IMR-90 (cell line): ENCODE measurements at regions not wholly inside any gene's neighbourhood (a gene's known extent, or its start where the extent isn't known, plus 50 kb on each side); places are given as distances from the start of the nearest gene placed in this dataset.

Experiments used
- ATAC-seq: fragments of 200-7000 bp; cut with Tn5 transposase; 2 replicates; pipeline ENCODE4 v1.9.1; 2020; ENCODE audit warnings: low read depth, mild to moderate bottlenecking, moderate library complexity
- BruUV-seq: library from RNA; stranded (reverse); fragments of 400-500 nt; replicated peaks from 2 replicates; lab custom pipeline; 2021; lab: Mats Ljungman, UMichigan
- CTCF ChIA-PET: fragments of 300-600 bp; formaldehyde crosslinking; extraction: SDS; loops from one replicate; lab custom pipeline; 2021; ENCODE audit warnings: antibody characterized with exemption; lab: Yijun Ruan, JAX
- POLR2A ChIA-PET: fragments of 300-600 bp; sonication (Branson Sonifier 250); formaldehyde crosslinking; loops from one replicate; lab custom pipeline; 2022; ENCODE audit warnings: antibody characterized with exemption; ENCODE audit not compliant: unreplicated experiment; lab: Charles Lee
- DNase-seq: peaks from one replicate; pipeline ENCODE4 v3.0.0; 2013
- H2AFZ ChIP-seq: replicated peaks from 2 replicates; pipeline ENCODE3; 2013; ENCODE audit warnings: low read length, mild to moderate bottlenecking; ENCODE audit not compliant: poor library complexity
- H2AK5ac ChIP-seq: 2 replicates; pipeline ENCODE4 v1.6.1; 2013; ENCODE audit warnings: low read depth, low read length, inconsistent platforms
- H2AK9ac ChIP-seq: replicated peaks from 2 replicates; pipeline ENCODE3; 2013; ENCODE audit warnings: mild to moderate bottlenecking, low read depth, low read length, moderate library complexity; ENCODE audit not compliant: poor library complexity
- H2BK120ac ChIP-seq: 2 replicates; pipeline ENCODE4 v1.6.1; 2013; ENCODE audit warnings: low read depth, low read length, inconsistent platforms
- H2BK15ac ChIP-seq: 3 replicates; pipeline ENCODE4 v1.6.1; 2013; ENCODE audit warnings: low read depth, low read length, inconsistent platforms
- H2BK20ac ChIP-seq: 2 replicates; pipeline ENCODE4 v1.6.1; 2013; ENCODE audit warnings: low read depth, mild to moderate bottlenecking, inconsistent platforms, low read length, moderate library complexity
- H2BK5ac ChIP-seq: 2 replicates; pipeline ENCODE4 v1.6.1; 2013; ENCODE audit warnings: mild to moderate bottlenecking, low read depth, low read length, inconsistent platforms; ENCODE audit not compliant: poor library complexity, severe bottlenecking
- H3K14ac ChIP-seq: replicated peaks from 2 replicates; pipeline ENCODE4 v1.6.1; 2013; ENCODE audit warnings: low read depth, low read length, inconsistent platforms
- H3K18ac ChIP-seq: 2 replicates; pipeline ENCODE4 v1.6.1; 2013; ENCODE audit warnings: low read depth, low read length, control low read depth
- H3K23ac ChIP-seq: 2 replicates; pipeline ENCODE4 v1.6.1; 2013; ENCODE audit warnings: low read depth, low read length, inconsistent platforms
- H3K27ac ChIP-seq: 2 replicates; pipeline ENCODE4 v1.5.1; 2013; ENCODE audit warnings: mild to moderate bottlenecking, control low read depth, low read length; ENCODE audit not compliant: insufficient read depth
- H3K27me3 ChIP-seq: 2 replicates; pipeline ENCODE4 v1.6.1; 2013; ENCODE audit warnings: low read length; ENCODE audit not compliant: control insufficient read depth, insufficient read depth
- H3K36me3 ChIP-seq: 2 replicates; pipeline ENCODE4 v1.6.1; 2013; ENCODE audit warnings: low read length, mixed read lengths; ENCODE audit not compliant: control insufficient read depth, insufficient read depth
- H3K4ac ChIP-seq: 2 replicates; pipeline ENCODE4 v1.6.1; 2013; ENCODE audit warnings: low read depth, low read length, inconsistent platforms
- H3K4me1 ChIP-seq: 2 replicates; pipeline ENCODE4 v1.6.1; 2013; ENCODE audit warnings: low read length, mixed read lengths; ENCODE audit not compliant: control insufficient read depth, insufficient read depth
- H3K4me2 ChIP-seq: 2 replicates; pipeline ENCODE4 v1.6.1; 2013; ENCODE audit warnings: low read depth, mild to moderate bottlenecking, control low read depth, low read length, moderate library complexity
- H3K4me3 ChIP-seq: 2 replicates; pipeline ENCODE4 v1.5.1; 2013; ENCODE audit warnings: low read depth, mild to moderate bottlenecking, control low read depth, low read length, moderate library complexity; ENCODE audit not compliant: insufficient read depth
- H3K56ac ChIP-seq: 2 replicates; pipeline ENCODE4 v1.6.1; 2013; ENCODE audit warnings: low read length, inconsistent platforms; ENCODE audit not compliant: insufficient read depth; ENCODE audit errors: extremely low read depth
- H3K79me1 ChIP-seq, 2 experiments: 2 replicates each; pipeline ENCODE4 v1.6.1; 2013; ENCODE audit warnings: low read length in 2 of 2, inconsistent platforms in 1 of 2, low read depth in 1 of 2
- H3K9ac ChIP-seq: 2 replicates; pipeline ENCODE4 v1.6.1; 2013; ENCODE audit warnings: low read depth, low read length, control low read depth
- H3K9me1 ChIP-seq: 2 replicates; pipeline ENCODE4 v1.6.1; 2013; ENCODE audit warnings: low read length, inconsistent platforms; ENCODE audit not compliant: insufficient read depth
- H3K9me3 ChIP-seq: 2 replicates; pipeline ENCODE4 v1.6.1; 2013; ENCODE audit warnings: low read length; ENCODE audit not compliant: control insufficient read depth, insufficient read depth
- H4K20me1 ChIP-seq: 2 replicates; pipeline ENCODE4 v1.6.1; 2013; ENCODE audit warnings: low read length, inconsistent platforms; ENCODE audit not compliant: insufficient read depth
- H4K5ac ChIP-seq: 2 replicates; pipeline ENCODE4 v1.6.1; 2013; ENCODE audit warnings: mild to moderate bottlenecking, low read depth, low read length, control low read depth
- H4K8ac ChIP-seq, 2 experiments: 2 replicates each; pipeline ENCODE4 v1.6.1; 2013; ENCODE audit warnings: low read depth in 2 of 2, low read length in 2 of 2, control low read depth in 1 of 2, inconsistent platforms in 1 of 2
- H4K91ac ChIP-seq: 2 replicates; pipeline ENCODE4 v1.6.1; 2013; ENCODE audit warnings: low read depth, low read length, inconsistent platforms; ENCODE audit not compliant: insufficient read depth
- BHLHE40 ChIP-seq: fragments of 150-350 bp; IDR thresholded peaks from 2 replicates; pipeline ENCODE4 v1.6.1; 2016; ENCODE audit warnings: mild to moderate bottlenecking, low read depth, low read length
- CEBPB ChIP-seq: IDR thresholded peaks from 2 replicates; pipeline ENCODE4 v1.6.1; 2012; ENCODE audit warnings: low read depth, low read length, improper control_type of control experiment
- CHD1 ChIP-seq: IDR thresholded peaks from 2 replicates; pipeline ENCODE4 v1.6.1; 2012; ENCODE audit warnings: low read depth, low read length, improper control_type of control experiment
- FOS ChIP-seq: fragments of 150-350 bp; IDR thresholded peaks from 2 replicates; pipeline ENCODE4 v1.6.1; 2016; ENCODE audit warnings: low read depth, low read length
- MAFK ChIP-seq: IDR thresholded peaks from 2 replicates; pipeline ENCODE4 v1.6.1; 2012; ENCODE audit warnings: low read depth, low read length, improper control_type of control experiment
- MAZ ChIP-seq: IDR thresholded peaks from 2 replicates; pipeline ENCODE4 v1.6.1; 2012; ENCODE audit warnings: low read depth, mild to moderate bottlenecking, low read length, improper control_type of control experiment, moderate library complexity, borderline replicate concordance
- MXI1 ChIP-seq: IDR thresholded peaks from 2 replicates; pipeline ENCODE4 v1.6.1; 2012; ENCODE audit warnings: low read depth, mild to moderate bottlenecking, low read length, moderate library complexity, borderline replicate concordance
- NFE2L2 ChIP-seq: fragments of 150-350 bp; IDR thresholded peaks from 2 replicates; pipeline ENCODE4 v1.6.1; 2016; ENCODE audit warnings: low read depth, mild to moderate bottlenecking, low read length
- POLR2A ChIP-seq: IDR thresholded peaks from 2 replicates; pipeline ENCODE4 v1.6.1; 2012; ENCODE audit warnings: mild to moderate bottlenecking, low read depth, low read length
- RAD21 ChIP-seq: IDR thresholded peaks from 2 replicates; pipeline ENCODE4 v1.6.1; 2012; ENCODE audit warnings: low read length, improper control_type of control experiment
- RCOR1 ChIP-seq: IDR thresholded peaks from 2 replicates; pipeline ENCODE4 v1.6.1; 2012; ENCODE audit warnings: mild to moderate bottlenecking, low read length, improper control_type of control experiment; ENCODE audit not compliant: insufficient replicate concordance
- RFX5 ChIP-seq: IDR thresholded peaks from 2 replicates; pipeline ENCODE4 v1.8.0; 2012; ENCODE audit warnings: low read depth, mild to moderate bottlenecking, low read length, moderate library complexity
- SMC3 ChIP-seq: fragments of 150-350 bp; IDR thresholded peaks from 2 replicates; pipeline ENCODE4 v1.6.1; 2016; ENCODE audit warnings: low read depth, mild to moderate bottlenecking, antibody characterized with exemption, low read length, moderate library complexity
- WGBS, 2 experiments: methylation state at CpG; one replicate each; pipeline versions ENCODE4 v1.1.5 to v1.1.7; 2013; ENCODE audit warnings: missing lambda C conversion rate in 2 of 2; ENCODE audit not compliant: insufficient read length in 1 of 2; ENCODE audit errors: extremely low coverage in 2 of 2; 5-methylcytosine and 5-hydroxymethylcytosine counted together
- dilution Hi-C: fragments of 300-500 bp; cut with HindIII; formaldehyde crosslinking; loops from one replicate; pipeline ENCODE4 v1.14.3; 2018; ENCODE audit warnings: low sequenced_read_pairs; ENCODE audit not compliant: unreplicated experiment
- in situ Hi-C: fragments of 300-500 bp; cut with MboI; formaldehyde crosslinking; loops from 3 replicates; pipeline ENCODE4 v1.14.3; 2019; ENCODE audit warnings: low sequenced_read_pairs, inconsistent platforms, mixed read lengths
- intact Hi-C: fragments of 100-400 bp; cut with micrococcal nuclease; formaldehyde crosslinking; loops from 2 replicates; pipeline ENCODE4 v1.10.0; 2022
- TF ChIP-seq, protein P1 (sequence below): conservative IDR thresholded peaks from 2 replicates; pipeline ENCODE4 v1.5.1; 2012; ENCODE audit warnings: mild to moderate bottlenecking, low read depth, low read length, improper control_type of control experiment
- TF ChIP-seq, protein P2 (sequence below): fragments of 150-350 bp; IDR thresholded peaks from 2 replicates; pipeline ENCODE4 v1.6.1; 2017; ENCODE audit warnings: mild to moderate bottlenecking, antibody characterized with exemption, low read length, low read depth
- TF ChIP-seq, protein P3 (sequence below): fragments of 150-350 bp; IDR thresholded peaks from 2 replicates; pipeline ENCODE4 v1.6.1; 2016; ENCODE audit warnings: low read depth, mild to moderate bottlenecking, low read length, moderate library complexity, borderline replicate concordance

DNA sequence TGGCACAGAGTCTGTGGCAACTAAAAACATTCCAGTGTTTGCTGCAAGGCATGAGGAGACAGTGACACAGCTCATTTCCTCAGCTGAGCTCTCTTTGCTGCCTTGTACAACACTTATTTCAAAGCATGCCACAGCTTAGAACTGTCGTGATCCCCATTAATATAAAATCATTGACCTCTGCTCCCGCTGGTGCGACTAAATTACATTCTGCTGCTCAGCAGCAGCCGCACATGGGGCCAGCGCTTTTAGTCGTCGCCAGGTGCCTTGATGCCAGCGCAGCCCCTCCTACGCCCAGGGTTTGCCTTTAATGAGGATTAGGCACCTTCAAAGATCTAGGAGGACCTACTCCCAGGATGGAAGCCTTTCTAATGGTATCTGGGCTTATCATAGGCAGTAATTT lies 717.9 kb upstream of the POU3F2 start:
- Histone ChIP-seq H3K14ac (no peak overlapping the region), H4K20me1 (no peaks in the 10 kb centered on the region), H2AFZ (no peak overlapping the region), H3K4me3 (no peak overlapping the region), H3K79me1 (no peaks in the 10 kb centered on the region), H3K4ac (no peak overlapping the region), H3K9me3 (peaks cover 2% of the 10 kb centered on the region; the same call in 1 of the 2 replicates), H3K23ac (no peak overlapping the region), H3K27ac (no peak overlapping the region), H3K4me2 (no peak overlapping the region), H3K9ac (no peak overlapping the region), H2BK120ac (no peak overlapping the region), H4K91ac (no peak overlapping the region), H4K8ac (no peak overlapping the region), H3K27me3 (no peaks in the 10 kb centered on the region), H3K9me1 (no peaks in the 10 kb centered on the region), H4K5ac (no peak overlapping the region), H2BK15ac (no peak overlapping the region), H2AK5ac (no peak overlapping the region), H3K56ac (no peak overlapping the region), H2BK5ac (no peak overlapping the region), H2AK9ac (no peak overlapping the region), H3K4me1 (no peaks in the 10 kb centered on the region), H3K36me3 (no peaks in the 10 kb centered on the region), H2BK20ac (no peak overlapping the region), H3K18ac (no peak overlapping the region)
- intact Hi-C loops (no loop called here), dilution Hi-C loops (no loop called here), in situ Hi-C loops (no loop called here)
- ATAC-seq (no peak), DNase-seq (no peak)
- CTCF ChIA-PET = no interaction called here
- WGBS, 2 experiments = 52% methylated on average over 5 of the region's 9 CpGs; no CpG with 5 or more reads in 1 of the 2 experiments
- POLR2A ChIA-PET = no interaction called here
- TF ChIP-seq, protein P1, sequence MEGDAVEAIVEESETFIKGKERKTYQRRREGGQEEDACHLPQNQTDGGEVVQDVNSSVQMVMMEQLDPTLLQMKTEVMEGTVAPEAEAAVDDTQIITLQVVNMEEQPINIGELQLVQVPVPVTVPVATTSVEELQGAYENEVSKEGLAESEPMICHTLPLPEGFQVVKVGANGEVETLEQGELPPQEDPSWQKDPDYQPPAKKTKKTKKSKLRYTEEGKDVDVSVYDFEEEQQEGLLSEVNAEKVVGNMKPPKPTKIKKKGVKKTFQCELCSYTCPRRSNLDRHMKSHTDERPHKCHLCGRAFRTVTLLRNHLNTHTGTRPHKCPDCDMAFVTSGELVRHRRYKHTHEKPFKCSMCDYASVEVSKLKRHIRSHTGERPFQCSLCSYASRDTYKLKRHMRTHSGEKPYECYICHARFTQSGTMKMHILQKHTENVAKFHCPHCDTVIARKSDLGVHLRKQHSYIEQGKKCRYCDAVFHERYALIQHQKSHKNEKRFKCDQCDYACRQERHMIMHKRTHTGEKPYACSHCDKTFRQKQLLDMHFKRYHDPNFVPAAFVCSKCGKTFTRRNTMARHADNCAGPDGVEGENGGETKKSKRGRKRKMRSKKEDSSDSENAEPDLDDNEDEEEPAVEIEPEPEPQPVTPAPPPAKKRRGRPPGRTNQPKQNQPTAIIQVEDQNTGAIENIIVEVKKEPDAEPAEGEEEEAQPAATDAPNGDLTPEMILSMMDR = no peak
- TF ChIP-seq MAFK = no peak
- TF ChIP-seq MAZ = no peak
- TF ChIP-seq, protein P2, sequence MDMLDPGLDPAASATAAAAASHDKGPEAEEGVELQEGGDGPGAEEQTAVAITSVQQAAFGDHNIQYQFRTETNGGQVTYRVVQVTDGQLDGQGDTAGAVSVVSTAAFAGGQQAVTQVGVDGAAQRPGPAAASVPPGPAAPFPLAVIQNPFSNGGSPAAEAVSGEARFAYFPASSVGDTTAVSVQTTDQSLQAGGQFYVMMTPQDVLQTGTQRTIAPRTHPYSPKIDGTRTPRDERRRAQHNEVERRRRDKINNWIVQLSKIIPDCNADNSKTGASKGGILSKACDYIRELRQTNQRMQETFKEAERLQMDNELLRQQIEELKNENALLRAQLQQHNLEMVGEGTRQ = no peak
- TF ChIP-seq BHLHE40 = no peak
- no peak for TF ChIP-seq FOS
- no peak for TF ChIP-seq SMC3
- TF ChIP-seq CHD1 = no peak
- TF ChIP-seq MXI1 = no peak
- TF ChIP-seq NFE2L2 = no peak
- TF ChIP-seq, protein P3, sequence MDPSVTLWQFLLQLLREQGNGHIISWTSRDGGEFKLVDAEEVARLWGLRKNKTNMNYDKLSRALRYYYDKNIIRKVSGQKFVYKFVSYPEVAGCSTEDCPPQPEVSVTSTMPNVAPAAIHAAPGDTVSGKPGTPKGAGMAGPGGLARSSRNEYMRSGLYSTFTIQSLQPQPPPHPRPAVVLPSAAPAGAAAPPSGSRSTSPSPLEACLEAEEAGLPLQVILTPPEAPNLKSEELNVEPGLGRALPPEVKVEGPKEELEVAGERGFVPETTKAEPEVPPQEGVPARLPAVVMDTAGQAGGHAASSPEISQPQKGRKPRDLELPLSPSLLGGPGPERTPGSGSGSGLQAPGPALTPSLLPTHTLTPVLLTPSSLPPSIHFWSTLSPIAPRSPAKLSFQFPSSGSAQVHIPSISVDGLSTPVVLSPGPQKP = no peak
- no peak for TF ChIP-seq CEBPB
- no peak for TF ChIP-seq POLR2A
- TF ChIP-seq RAD21 = no peak
- TF ChIP-seq RCOR1 = no peak
- no peak for TF ChIP-seq RFX5
- BruUV-seq = no TSS peak
